A549 (cell line): ENCODE measurements at regions not wholly inside any gene's neighbourhood (a gene's known extent, or its start where the extent isn't known, plus 50 kb on each side); places are given as distances from the start of the nearest gene placed in this dataset.

Source experiments
- ATAC-seq, 2 experiments: fragments of 200-7000 bp in 1 of 2; fragments of >200 bp in 1 of 2; cut with Nextera tagmentation in 1 of 2; cut with Tn5 transposase in 1 of 2; 3 replicates each; pipeline versions ENCODE4 v1.8.0 to v1.9.1; 2018 to 2020; ENCODE audit warnings: mild to moderate bottlenecking in 1 of 2, moderate library complexity in 1 of 2
- CTCF ChIA-PET: fragments of 300-600 bp; sonication (Branson Sonifier 250); formaldehyde crosslinking; extraction: SDS; loops from one replicate; lab custom pipeline; 2021; ENCODE audit warnings: antibody characterized with exemption, inconsistent platforms; lab: Yijun Ruan, JAX
- POLR2A ChIA-PET: fragments of 350-600 bp; formaldehyde crosslinking; extraction: SDS; loops from one replicate; lab custom pipeline; 2021; ENCODE audit warnings: antibody characterized with exemption, inconsistent platforms; lab: Yijun Ruan, JAX
- DNase-seq, 2 experiments: peaks; one replicate each; pipeline versions ENCODE4 v3.0.0 to v3.0.0-alpha.2; 2011 to 2016; ENCODE audit warnings: low read depth in 1 of 2, low spot score in 1 of 2
- FAIRE-seq: peaks from 2 replicates; lab custom pipeline; 2011; peaks lifted over from hg19 to GRCh38; lab: Jason Lieb, UNC
- H3K27ac ChIP-seq, 2 experiments: fragments of >200 bp; sonication (Bioruptor Twin); formaldehyde crosslinking; 3 replicates each; pipeline ENCODE4 v1.5.1; 2016 to 2017
- H3K4me1 ChIP-seq: fragments of >200 bp; sonication (Bioruptor Twin); formaldehyde crosslinking; 3 replicates; pipeline ENCODE4 v1.6.1; 2016
- H3K4me2 ChIP-seq: fragments of >200 bp; sonication (Bioruptor Twin); formaldehyde crosslinking; 3 replicates; pipeline ENCODE4 v1.6.1; 2016
- H3K4me3 ChIP-seq: fragments of >200 bp; sonication (Bioruptor Twin); formaldehyde crosslinking; 3 replicates; pipeline ENCODE4 v1.5.1; 2016
- H3K9me3 ChIP-seq: fragments of >200 bp; sonication (Bioruptor Twin); formaldehyde crosslinking; 3 replicates; pipeline ENCODE4 v1.6.1; 2016
- CBX2 ChIP-seq: fragments of 200-600 bp; sonication (generic); IDR thresholded peaks from 2 replicates; pipeline ENCODE4 v1.6.1; 2016; ENCODE audit warnings: low read depth, mild to moderate bottlenecking, borderline replicate concordance
- CHD4 ChIP-seq: fragments of 200-600 bp; sonication (generic); IDR thresholded peaks from 2 replicates; pipeline ENCODE4 v1.6.1; 2016; ENCODE audit warnings: antibody characterized with exemption, mild to moderate bottlenecking, borderline replicate concordance
- EHF ChIP-seq: fragments of 250-450 bp; sonication (Bioruptor Pico); IDR thresholded peaks from 2 replicates; pipeline ENCODE4 v1.5.0; 2020; ENCODE audit warnings: mild to moderate bottlenecking
- HDAC2 ChIP-seq: fragments of 200-600 bp; sonication (generic); IDR thresholded peaks from 2 replicates; pipeline ENCODE4 v1.6.1; 2016
- HOXA7 ChIP-seq: fragments of 250-450 bp; sonication (Bioruptor Pico); IDR thresholded peaks from 2 replicates; pipeline ENCODE4 v1.5.0; 2020; ENCODE audit warnings: mild to moderate bottlenecking, moderate library complexity
- HOXB13 ChIP-seq: fragments of 250-450 bp; sonication (Bioruptor Pico); IDR thresholded peaks from 2 replicates; pipeline ENCODE4 v1.5.0; 2020; ENCODE audit warnings: low read depth, mild to moderate bottlenecking, moderate library complexity
- JUN ChIP-seq, 2 experiments: fragments of >200 bp; sonication (Bioruptor Twin); formaldehyde crosslinking; IDR thresholded peaks; 2 replicates in 1 of 2; 3 replicates in 1 of 2; pipeline ENCODE4 v1.6.1; 2016 to 2017
- KDM1A ChIP-seq: fragments of 200-600 bp; sonication (generic); IDR thresholded peaks from 2 replicates; pipeline ENCODE4 v1.6.1; 2016; ENCODE audit warnings: low read depth, mild to moderate bottlenecking
- MAFK ChIP-seq: fragments of 450-650 bp; IDR thresholded peaks from 2 replicates; pipeline ENCODE4 v1.6.1; 2014; ENCODE audit not compliant: partially characterized antibody
- MAZ ChIP-seq: fragments of 150-350 bp; IDR thresholded peaks from 2 replicates; pipeline ENCODE4 v1.6.1; 2014; ENCODE audit warnings: antibody characterized with exemption, low read depth, low read length, borderline replicate concordance
- NPAS2 ChIP-seq: fragments of 250-450 bp; sonication (Bioruptor Pico); IDR thresholded peaks from 2 replicates; pipeline ENCODE4 v1.8.0; 2022; ENCODE audit warnings: mild to moderate bottlenecking, moderate library complexity, borderline replicate concordance
- NR3C1 ChIP-seq: fragments of >200 bp; sonication (Bioruptor Twin); formaldehyde crosslinking; IDR thresholded peaks from 3 replicates; pipeline ENCODE4 v1.6.1; 2017
- POLR2AphosphoS2 ChIP-seq: conservative IDR thresholded peaks from 2 replicates; pipeline ENCODE4 v1.6.1; 2012; ENCODE audit warnings: low read length, improper control_type of control experiment, inconsistent platforms
- RARB ChIP-seq: fragments of 250-450 bp; sonication (Bioruptor Pico); IDR thresholded peaks from 2 replicates; pipeline ENCODE4 v1.8.0; 2021; ENCODE audit warnings: mild to moderate bottlenecking, moderate library complexity
- SMC3 ChIP-seq: fragments of >200 bp; sonication (Bioruptor Twin); formaldehyde crosslinking; IDR thresholded peaks from 3 replicates; pipeline ENCODE4 v1.6.1; 2018; ENCODE audit warnings: inconsistent platforms
- TFCP2L1 ChIP-seq: fragments of 250-450 bp; sonication (Bioruptor Pico); IDR thresholded peaks from 2 replicates; pipeline ENCODE4 v1.5.0; 2021; ENCODE audit warnings: mild to moderate bottlenecking
- ZC3H11A ChIP-seq: fragments of 450-650 bp; IDR thresholded peaks from 2 replicates; pipeline ENCODE4 v1.6.1; 2014; ENCODE audit warnings: antibody characterized with exemption, mild to moderate bottlenecking
- WGBS: methylation state at CpG from one replicate; pipeline ENCODE4 v1.1.6; 2017; ENCODE audit errors: missing lambda C conversion rate; 5-methylcytosine and 5-hydroxymethylcytosine counted together
- TF ChIP-seq, protein P1 (sequence below): fragments of 250-450 bp; sonication (Bioruptor Pico); IDR thresholded peaks from 2 replicates; pipeline ENCODE4 v1.5.0; 2020; ENCODE audit warnings: low read depth, mild to moderate bottlenecking, moderate library complexity
- TF ChIP-seq, protein P2 (sequence below): IDR thresholded peaks from 2 replicates; pipeline ENCODE4 v1.6.1; 2012
- TF ChIP-seq, protein P3 (sequence below): fragments of 200-600 bp; sonication (generic); IDR thresholded peaks from 2 replicates; pipeline ENCODE4 v1.6.1; 2016; ENCODE audit warnings: antibody characterized with exemption, mild to moderate bottlenecking, moderate library complexity
- TF ChIP-seq, protein P4 (sequence below): fragments of >200 bp; sonication (Bioruptor Twin); formaldehyde crosslinking; IDR thresholded peaks from 3 replicates; pipeline ENCODE4 v1.6.1; 2016
- TF ChIP-seq, protein P5 (sequence below): IDR thresholded peaks from 2 replicates; pipeline ENCODE4 v1.6.1; 2012; ENCODE audit warnings: low read depth, borderline replicate concordance
- TF ChIP-seq, protein P6 (sequence below): IDR thresholded peaks from 2 replicates; pipeline ENCODE4 v1.6.1; 2012
- TF ChIP-seq, protein P7 (sequence below): fragments of >200 bp; sonication (Bioruptor Twin); formaldehyde crosslinking; IDR thresholded peaks from 2 replicates; pipeline ENCODE4 v1.6.1; 2016
- TF ChIP-seq, protein P8 (sequence below): fragments of 450-650 bp; IDR thresholded peaks from 2 replicates; pipeline ENCODE4 v1.6.1; 2014; ENCODE audit warnings: antibody characterized with exemption

DNA sequence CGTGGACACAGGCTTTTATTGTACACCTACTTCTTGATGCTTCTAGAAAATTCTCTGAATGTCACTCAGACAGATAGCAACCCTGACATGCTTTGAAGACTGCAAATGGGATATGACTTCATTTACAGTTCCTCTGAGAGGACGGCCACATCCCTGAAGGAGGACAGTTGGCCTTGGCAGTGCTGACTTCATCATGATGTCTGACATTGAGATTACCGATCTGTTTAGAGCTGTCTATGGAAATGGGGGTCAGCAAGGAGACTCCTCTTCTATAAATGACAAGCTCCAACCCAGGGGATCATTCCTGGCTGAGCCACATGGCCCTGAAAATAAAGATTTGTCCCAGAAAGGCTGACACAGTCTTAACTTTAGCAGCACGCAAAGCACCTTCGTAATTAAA, 75.8 kb downstream of the NUDT12 start:
- H3K27ac ChIP-seq, result no peak overlapping the region
- no peak overlapping the region for H3K4me3 ChIP-seq
- no peak for ATAC-seq
- 79% methylated on average over 5 of the region's 5 CpGs for WGBS
- POLR2A ChIA-PET, result no interaction called here
- CTCF ChIA-PET, result interaction anchor here (1.3 to 2.6 kb wide), 2 partner anchors 10 to 12 kb away, joined by 4 to 10 read pairs; no protein-coding TSS in a partner anchor
- no peak for TF ChIP-seq CHD4
- TF ChIP-seq, protein P1, sequence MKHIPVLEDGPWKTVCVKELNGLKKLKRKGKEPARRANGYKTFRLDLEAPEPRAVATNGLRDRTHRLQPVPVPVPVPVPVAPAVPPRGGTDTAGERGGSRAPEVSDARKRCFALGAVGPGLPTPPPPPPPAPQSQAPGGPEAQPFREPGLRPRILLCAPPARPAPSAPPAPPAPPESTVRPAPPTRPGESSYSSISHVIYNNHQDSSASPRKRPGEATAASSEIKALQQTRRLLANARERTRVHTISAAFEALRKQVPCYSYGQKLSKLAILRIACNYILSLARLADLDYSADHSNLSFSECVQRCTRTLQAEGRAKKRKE, result no peak
- TF ChIP-seq, protein P2, sequence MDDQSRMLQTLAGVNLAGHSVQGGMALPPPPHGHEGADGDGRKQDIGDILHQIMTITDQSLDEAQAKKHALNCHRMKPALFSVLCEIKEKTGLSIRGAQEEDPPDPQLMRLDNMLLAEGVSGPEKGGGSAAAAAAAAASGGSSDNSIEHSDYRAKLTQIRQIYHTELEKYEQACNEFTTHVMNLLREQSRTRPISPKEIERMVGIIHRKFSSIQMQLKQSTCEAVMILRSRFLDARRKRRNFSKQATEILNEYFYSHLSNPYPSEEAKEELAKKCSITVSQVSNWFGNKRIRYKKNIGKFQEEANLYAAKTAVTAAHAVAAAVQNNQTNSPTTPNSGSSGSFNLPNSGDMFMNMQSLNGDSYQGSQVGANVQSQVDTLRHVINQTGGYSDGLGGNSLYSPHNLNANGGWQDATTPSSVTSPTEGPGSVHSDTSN, result no peak
- TF ChIP-seq RARB (CRISPR knock-in tag), result no peak
- TF ChIP-seq, protein P3, sequence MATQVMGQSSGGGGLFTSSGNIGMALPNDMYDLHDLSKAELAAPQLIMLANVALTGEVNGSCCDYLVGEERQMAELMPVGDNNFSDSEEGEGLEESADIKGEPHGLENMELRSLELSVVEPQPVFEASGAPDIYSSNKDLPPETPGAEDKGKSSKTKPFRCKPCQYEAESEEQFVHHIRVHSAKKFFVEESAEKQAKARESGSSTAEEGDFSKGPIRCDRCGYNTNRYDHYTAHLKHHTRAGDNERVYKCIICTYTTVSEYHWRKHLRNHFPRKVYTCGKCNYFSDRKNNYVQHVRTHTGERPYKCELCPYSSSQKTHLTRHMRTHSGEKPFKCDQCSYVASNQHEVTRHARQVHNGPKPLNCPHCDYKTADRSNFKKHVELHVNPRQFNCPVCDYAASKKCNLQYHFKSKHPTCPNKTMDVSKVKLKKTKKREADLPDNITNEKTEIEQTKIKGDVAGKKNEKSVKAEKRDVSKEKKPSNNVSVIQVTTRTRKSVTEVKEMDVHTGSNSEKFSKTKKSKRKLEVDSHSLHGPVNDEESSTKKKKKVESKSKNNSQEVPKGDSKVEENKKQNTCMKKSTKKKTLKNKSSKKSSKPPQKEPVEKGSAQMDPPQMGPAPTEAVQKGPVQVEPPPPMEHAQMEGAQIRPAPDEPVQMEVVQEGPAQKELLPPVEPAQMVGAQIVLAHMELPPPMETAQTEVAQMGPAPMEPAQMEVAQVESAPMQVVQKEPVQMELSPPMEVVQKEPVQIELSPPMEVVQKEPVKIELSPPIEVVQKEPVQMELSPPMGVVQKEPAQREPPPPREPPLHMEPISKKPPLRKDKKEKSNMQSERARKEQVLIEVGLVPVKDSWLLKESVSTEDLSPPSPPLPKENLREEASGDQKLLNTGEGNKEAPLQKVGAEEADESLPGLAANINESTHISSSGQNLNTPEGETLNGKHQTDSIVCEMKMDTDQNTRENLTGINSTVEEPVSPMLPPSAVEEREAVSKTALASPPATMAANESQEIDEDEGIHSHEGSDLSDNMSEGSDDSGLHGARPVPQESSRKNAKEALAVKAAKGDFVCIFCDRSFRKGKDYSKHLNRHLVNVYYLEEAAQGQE, result no peak
- TF ChIP-seq ZC3H11A, result no peak
- no peak for TF ChIP-seq POLR2AphosphoS2
- no peak for TF ChIP-seq MAFK
- no peak for TF ChIP-seq HOXB13 (CRISPR knock-in tag)
- TF ChIP-seq SMC3, result no peak
- TF ChIP-seq KDM1A, result no peak
- no peak for TF ChIP-seq EHF (CRISPR knock-in tag)
- TF ChIP-seq, protein P4, sequence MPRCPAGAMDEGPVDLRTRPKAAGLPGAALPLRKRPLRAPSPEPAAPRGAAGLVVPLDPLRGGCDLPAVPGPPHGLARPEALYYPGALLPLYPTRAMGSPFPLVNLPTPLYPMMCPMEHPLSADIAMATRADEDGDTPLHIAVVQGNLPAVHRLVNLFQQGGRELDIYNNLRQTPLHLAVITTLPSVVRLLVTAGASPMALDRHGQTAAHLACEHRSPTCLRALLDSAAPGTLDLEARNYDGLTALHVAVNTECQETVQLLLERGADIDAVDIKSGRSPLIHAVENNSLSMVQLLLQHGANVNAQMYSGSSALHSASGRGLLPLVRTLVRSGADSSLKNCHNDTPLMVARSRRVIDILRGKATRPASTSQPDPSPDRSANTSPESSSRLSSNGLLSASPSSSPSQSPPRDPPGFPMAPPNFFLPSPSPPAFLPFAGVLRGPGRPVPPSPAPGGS, result no peak
- DNase-seq, result no peak
- no peak overlapping the region for H3K4me2 ChIP-seq
- no peaks in the 10 kb centered on the region for H3K4me1 ChIP-seq
- FAIRE-seq, result no peak
- no peaks in the 10 kb centered on the region for H3K9me3 ChIP-seq

DNA sequence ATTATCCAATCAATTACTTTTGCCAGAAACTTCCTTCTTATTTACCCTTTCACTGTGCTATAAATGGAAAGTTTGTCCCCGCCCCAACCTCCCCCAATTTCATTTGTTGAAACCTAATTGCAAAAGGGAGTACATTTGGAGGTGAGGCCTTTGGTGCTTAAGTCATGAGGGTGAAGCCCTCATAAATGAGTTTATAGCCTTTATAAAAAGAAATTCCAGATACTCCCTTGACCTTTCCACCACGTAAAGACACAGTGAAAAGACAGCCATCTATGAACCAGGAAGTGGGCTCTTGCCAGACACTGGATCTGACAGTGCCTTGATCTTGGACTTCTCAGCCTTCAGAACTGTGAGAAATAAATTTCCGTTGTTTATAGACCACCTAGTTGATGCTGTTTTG, 82.3 kb downstream of the NUDT12 start:
- Histone ChIP-seq H3K9me3 (no peaks in the 10 kb centered on the region), H3K4me3 (no peak overlapping the region), H3K27ac (no peak overlapping the region), H3K4me1 (no peaks in the 10 kb centered on the region), H3K4me2 (no peak overlapping the region)
- POLR2A ChIA-PET, result no interaction called here
- CTCF ChIA-PET, result no interaction called here
- ATAC-seq, result no peak
- DNase-seq, result no peak
- 58% methylated on average over 3 of the region's 3 CpGs for WGBS
- no peak for FAIRE-seq
- TF ChIP-seq, protein P5, sequence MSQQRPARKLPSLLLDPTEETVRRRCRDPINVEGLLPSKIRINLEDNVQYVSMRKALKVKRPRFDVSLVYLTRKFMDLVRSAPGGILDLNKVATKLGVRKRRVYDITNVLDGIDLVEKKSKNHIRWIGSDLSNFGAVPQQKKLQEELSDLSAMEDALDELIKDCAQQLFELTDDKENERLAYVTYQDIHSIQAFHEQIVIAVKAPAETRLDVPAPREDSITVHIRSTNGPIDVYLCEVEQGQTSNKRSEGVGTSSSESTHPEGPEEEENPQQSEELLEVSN, result no peak
- TF ChIP-seq HDAC2 (no peak), HOXB13 (CRISPR knock-in tag) (no peak), JUN (IDR thresholded peaks at IDR 0.05) (no peak), MAZ (no peak), NR3C1 (no peak), CBX2 (no peak), HOXA7 (no peak), NPAS2 (no peak), MAFK (no peak), KDM1A (no peak), TFCP2L1 (no peak)
- TF ChIP-seq, protein P6, sequence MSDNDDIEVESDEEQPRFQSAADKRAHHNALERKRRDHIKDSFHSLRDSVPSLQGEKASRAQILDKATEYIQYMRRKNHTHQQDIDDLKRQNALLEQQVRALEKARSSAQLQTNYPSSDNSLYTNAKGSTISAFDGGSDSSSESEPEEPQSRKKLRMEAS, result no peak
- TF ChIP-seq, protein P7, sequence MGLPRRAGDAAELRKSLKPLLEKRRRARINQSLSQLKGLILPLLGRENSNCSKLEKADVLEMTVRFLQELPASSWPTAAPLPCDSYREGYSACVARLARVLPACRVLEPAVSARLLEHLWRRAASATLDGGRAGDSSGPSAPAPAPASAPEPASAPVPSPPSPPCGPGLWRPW, result no peak
- TF ChIP-seq, protein P1, result no peak
- TF ChIP-seq, protein P8, sequence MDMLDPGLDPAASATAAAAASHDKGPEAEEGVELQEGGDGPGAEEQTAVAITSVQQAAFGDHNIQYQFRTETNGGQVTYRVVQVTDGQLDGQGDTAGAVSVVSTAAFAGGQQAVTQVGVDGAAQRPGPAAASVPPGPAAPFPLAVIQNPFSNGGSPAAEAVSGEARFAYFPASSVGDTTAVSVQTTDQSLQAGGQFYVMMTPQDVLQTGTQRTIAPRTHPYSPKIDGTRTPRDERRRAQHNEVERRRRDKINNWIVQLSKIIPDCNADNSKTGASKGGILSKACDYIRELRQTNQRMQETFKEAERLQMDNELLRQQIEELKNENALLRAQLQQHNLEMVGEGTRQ, result no peak
